HG03439 (cell line): ENCODE measurements at regions not wholly inside any gene's neighbourhood (a gene's known extent, or its start where the extent isn't known, plus 50 kb on each side); places are given as distances from the start of the nearest gene placed in this dataset.
A peak's percentile ranks its signal among the peaks of the same experiment; 100 is the strongest.

Experiments
- ATAC-seq: cut with Tn5 transposase; IDR thresholded peaks from one replicate; pipeline ENCODE4 v1.9.1; 2021; ENCODE audit warnings: mild to moderate bottlenecking, moderate library complexity; ENCODE audit not compliant: unreplicated experiment

- ATAC-seq: no peak
These were observed 192.3 kb upstream of the ANKRD50 start for GRCh38 chr4:124904723-124905388.

DNA sequence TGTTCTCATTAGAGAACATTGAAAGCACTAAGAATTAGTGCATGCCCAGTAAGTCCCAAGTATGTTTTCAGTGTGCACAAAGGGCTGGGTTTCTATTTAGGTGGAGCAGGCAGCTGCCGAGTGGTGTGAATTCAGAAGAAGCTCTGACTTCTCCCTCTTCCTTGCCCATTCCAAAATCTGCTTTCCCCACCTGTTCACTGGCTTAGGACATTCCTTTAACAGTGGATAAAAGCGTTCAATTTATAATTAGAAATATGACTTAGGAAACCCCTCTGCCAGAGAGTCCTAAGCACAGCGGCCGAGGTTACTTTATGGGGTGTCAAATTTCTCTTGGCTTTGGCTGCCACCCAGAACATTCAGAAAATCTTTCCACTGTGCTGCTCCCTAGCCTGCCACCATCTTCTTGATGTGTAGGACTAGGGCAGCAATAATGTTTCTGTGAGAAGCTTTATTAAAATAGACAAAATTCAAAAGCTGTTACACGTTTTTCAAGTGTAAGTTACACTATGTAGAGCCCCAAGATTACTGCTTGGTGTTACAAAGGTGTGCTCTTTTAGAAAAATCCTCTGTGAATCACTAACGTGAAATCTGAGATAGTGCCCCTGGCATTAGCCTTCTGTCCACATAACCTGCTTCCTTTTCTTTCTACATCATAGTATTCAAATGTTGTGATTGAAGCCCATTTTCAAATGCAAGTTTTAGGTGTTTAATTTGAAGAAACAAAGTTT is 191.6 kb upstream of the ANKRD50 start:
- no peak for ATAC-seq

- ATAC-seq: no peak
These were observed 189.5 kb upstream of the ANKRD50 start for GRCh38 chr4:124902001-124902515.

- no peak for ATAC-seq
These were observed 187.5 kb upstream of the ANKRD50 start for GRCh38 chr4:124899997-124900396.

DNA sequence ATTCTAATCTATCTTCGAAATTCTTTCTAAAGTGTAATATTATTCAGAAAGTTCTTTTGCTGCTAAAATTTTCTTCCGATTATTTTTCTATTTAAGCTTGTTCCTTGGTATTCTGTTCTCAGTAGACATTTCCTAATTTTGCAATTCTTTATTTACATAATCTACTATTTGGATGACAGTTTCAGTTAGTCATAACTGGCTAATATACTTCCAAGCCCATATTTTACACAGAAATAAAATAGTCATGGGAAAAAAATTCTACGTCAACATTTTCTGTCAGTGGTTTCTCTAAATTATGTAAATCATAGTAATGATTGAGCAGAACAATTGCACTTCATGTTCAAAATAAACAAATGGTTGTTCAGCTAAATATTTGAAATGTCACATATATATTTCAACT is 178.0 kb upstream of the ANKRD50 start:
- no peak for ATAC-seq

GRCh38 chr4:124887739-124888138 is 175.2 kb upstream of the ANKRD50 start:
- no peak for ATAC-seq

GRCh38 chr4:124884316-124884715 is 171.8 kb upstream of the ANKRD50 start:
- ATAC-seq: no peak

GRCh38 chr4:124883632-124884031 is 171.1 kb upstream of the ANKRD50 start:
- ATAC-seq: no peak

GRCh38 chr4:124879195-124879594 is 166.7 kb upstream of the ANKRD50 start:
- no peak for ATAC-seq

GRCh38 chr4:124874172-124874450 is 161.6 kb upstream of the ANKRD50 start:
- ATAC-seq: no peak

GRCh38 chr4:124873361-124874171 is 161.0 kb upstream of the ANKRD50 start:
- ATAC-seq: no peak

DNA sequence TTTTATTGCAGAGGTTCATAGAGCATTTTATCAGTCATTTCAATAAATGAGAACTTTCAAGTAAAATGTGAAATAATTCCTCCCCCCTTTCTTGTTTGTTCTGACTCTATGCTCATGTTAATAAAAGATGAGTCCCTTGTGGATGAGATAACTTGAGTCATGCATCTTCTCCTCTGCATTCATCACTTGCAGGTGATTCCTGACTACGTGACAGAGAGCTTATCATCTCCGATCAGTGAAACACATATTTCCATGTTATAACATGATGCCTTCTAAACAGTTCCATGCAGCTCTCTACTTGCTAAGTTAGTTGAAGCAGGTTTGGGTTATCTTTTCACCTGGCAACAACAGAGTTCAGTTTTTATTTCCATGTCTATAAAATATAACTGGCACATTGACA is 160.1 kb upstream of the ANKRD50 start:
- ATAC-seq: no peak

- ATAC-seq: no peak
These were observed 157.5 kb upstream of the ANKRD50 start for GRCh38 chr4:124869961-124870495.

GRCh38 chr4:124868495-124868894 is 156.0 kb upstream of the ANKRD50 start:
- no peak for ATAC-seq

DNA sequence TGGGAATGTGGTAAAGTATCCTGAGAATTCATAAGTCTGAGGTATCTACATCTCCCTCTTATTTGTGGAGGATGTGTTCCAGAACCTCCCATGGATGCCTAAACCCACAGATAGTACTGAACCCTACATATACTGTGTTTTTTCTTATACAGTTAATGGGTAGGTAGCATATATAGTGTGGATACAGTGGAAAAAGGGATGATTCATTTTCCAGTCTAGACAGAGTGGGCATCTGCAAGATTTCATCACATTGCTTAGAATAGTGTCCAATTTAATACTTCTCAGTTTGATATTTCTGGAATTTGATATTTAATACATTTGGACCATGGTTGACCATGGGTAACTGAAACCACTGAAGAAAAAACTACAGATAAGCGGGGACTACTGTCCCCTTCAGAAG is 155.0 kb upstream of the ANKRD50 start:
- no peak for ATAC-seq

DNA sequence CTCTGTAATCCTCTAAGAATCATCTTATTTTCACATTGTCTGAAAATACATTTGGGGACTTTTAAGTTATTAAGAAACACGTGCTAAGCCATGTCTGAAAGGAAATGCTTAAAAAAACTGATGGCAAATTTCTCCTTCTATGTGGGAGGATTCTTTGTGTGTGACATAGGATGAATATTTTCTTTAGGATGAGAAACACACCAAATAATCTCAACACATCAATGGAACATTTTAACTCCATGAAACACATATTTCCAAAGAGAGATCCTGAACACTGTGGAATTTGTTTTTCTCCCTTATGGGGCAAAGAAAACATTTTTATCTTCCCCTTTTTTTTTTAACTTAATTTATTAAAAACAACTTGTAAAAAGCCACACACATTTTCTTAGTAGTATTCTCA is 153.8 kb upstream of the ANKRD50 start:
- ATAC-seq: no peak

DNA sequence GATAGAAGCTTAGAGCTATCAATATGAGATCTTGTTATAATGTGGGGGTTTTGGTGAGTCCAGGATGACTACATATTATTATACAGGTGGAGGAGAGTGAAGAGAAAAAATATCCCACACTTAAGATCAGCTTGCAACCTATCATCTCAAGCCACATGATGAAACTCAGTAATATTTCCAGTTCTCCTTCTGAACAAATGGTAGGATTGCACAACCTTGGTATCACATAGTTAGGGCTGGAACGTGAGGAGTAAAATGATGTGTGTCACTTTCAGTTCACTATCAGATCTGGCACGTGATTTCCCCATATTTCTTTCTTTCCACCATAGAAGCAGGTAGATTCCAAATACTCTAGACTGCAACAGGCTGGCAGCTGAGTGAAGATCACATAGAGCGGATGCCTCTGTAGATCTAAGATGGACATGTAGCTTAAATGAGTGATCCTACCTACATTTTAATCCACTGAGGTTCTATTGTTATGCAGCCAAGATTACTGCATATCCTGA is 150.6 kb upstream of the ANKRD50 start:
- no peak for ATAC-seq

- no peak for ATAC-seq
These were observed 149.7 kb upstream of the ANKRD50 start for GRCh38 chr4:124862261-124862660.

- no peak for ATAC-seq
These were observed 149.2 kb upstream of the ANKRD50 start for GRCh38 chr4:124861761-124862160.

DNA sequence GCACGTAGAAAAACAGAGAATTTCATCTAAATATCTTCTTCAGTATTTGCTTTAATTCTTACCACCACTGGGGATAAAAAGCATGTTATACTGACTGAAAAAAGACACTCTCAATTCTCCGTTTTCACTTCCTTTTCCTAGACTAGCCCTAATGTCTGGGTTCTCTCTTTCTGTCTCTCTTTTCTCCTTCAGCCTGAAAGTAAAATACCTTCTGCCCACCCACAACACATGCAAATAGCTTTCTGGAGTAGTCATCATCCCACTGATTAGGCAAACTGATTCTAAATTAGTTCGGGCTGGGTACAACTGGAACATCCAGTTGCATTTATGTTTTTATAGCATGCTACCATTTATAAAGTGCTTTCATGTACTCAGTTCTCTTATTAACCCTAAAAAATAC is 142.4 kb upstream of the ANKRD50 start:
- peak; percentile 59 for ATAC-seq

- no peak for ATAC-seq
These were observed 139.2 kb upstream of the ANKRD50 start for GRCh38 chr4:124851741-124852140.
